GM10266 (cell line): ENCODE measurements at regions not wholly inside any gene's neighbourhood (a gene's known extent, or its start where the extent isn't known, plus 50 kb on each side); places are given as distances from the start of the nearest gene placed in this dataset.

ENCODE experiments used
- DNase-seq: peaks from one replicate; pipeline ENCODE4 v3.0.0; 2012; ENCODE audit errors: extremely low spot score
- TF ChIP-seq, protein P1 (sequence below): IDR thresholded peaks from 2 replicates; pipeline ENCODE4 v1.5.1; 2012; ENCODE audit warnings: mild to moderate bottlenecking, low read depth; ENCODE audit not compliant: control insufficient read depth, insufficient read depth; ENCODE audit errors: missing control alignments

DNA sequence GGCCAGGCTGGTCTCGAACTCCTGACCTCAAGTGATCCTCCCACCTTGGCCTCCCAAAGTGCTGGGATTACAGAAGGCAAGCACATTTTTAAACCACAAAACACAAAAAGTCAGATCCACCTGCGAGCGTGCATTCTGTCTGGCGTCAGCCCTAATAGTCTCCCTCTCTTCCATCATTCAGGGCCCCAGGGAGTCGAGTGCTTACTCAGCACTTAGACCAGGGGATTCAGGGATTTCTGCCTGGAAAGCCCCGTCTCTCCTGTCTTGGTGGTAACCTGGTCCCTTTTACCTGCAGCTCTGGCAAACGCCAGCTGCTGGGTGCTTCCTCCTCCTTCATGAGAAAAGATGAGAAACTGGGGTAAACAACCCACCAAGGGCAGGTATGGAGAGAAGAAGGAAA is 443.1 kb downstream of the SOX9 start:
- TF ChIP-seq, protein P1, sequence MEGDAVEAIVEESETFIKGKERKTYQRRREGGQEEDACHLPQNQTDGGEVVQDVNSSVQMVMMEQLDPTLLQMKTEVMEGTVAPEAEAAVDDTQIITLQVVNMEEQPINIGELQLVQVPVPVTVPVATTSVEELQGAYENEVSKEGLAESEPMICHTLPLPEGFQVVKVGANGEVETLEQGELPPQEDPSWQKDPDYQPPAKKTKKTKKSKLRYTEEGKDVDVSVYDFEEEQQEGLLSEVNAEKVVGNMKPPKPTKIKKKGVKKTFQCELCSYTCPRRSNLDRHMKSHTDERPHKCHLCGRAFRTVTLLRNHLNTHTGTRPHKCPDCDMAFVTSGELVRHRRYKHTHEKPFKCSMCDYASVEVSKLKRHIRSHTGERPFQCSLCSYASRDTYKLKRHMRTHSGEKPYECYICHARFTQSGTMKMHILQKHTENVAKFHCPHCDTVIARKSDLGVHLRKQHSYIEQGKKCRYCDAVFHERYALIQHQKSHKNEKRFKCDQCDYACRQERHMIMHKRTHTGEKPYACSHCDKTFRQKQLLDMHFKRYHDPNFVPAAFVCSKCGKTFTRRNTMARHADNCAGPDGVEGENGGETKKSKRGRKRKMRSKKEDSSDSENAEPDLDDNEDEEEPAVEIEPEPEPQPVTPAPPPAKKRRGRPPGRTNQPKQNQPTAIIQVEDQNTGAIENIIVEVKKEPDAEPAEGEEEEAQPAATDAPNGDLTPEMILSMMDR: no peak
- DNase-seq: no peak

DNA sequence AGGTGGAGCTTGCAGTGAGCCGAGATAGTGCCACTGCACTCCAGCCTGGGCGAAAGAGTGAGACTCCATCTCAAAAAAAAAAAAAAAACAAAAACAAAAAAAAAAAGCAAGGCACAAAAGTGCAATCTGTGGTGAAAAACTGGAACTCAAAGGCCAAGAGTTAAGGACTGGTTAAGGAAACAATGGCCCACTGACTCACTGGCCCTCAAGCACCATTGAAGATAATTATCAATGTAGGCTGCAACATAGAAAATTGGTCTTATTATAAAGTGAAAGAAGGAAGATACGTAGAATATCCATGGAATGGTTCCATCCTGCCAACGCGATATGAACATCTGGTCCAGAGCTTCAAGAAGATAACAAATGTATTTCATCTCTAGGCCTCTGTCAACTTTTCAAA is 444.2 kb downstream of the SOX9 start:
- TF ChIP-seq, protein P1: no peak
- DNase-seq: no peak

DNA sequence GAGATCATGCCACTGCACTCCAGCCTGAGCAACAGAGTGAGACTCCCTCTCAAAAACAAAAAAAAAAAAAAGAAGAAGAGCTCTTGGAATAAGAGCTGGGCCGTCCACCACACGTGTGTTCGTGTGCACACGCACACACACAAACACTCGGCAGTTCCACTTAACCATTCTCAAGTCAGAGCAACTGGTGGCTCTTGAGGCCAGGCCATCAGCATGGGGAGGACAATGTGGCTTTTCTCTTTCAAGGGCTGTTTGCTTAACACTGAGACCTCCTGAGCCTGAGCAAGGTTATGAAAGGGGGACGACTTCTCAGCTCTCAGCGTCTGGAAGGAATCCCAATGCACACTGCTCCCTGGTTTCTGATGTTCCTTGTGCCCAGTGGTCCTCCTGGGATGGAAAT is 444.9 kb downstream of the SOX9 start:
- DNase-seq: no peak
- TF ChIP-seq, protein P1: no peak

DNA sequence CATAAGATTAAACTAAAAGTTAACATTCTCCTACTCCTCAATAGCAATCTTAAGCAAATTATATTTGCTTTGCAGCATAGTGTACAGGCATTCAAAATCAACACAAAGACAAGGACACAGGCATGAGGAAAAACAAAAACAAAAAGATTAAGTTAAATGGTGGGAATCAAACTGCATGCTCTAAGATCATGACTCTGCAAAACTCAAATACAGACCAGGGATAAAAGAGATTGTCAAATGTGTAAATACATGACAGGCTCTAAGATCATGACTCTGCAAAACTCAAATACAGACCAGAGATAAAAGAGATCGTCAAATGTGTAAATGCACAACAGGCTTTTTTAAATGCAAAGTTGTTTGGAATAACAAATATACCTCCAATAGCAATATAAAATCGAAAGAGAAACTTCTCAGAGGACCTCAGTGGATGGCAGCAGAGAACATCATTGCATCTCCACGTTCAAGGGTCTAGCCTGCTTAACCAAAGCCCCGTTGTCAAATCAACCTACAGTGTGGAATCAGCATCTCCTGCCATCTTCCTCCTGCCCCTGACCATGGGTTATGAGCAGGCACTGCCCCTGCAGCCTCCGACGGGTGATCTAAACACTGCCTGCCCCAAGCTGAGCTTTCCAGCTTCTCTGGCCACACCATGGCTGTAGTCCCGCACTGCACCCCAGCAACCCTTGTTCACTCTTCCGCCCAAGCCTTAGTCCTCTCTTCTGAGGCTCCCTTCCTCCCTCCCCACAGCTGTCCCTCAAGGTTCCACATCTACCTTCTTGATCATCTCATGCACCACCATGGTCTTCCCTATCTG is 446.1 kb downstream of the SOX9 start:
- DNase-seq: no peak
- TF ChIP-seq, protein P1: no peak

DNA sequence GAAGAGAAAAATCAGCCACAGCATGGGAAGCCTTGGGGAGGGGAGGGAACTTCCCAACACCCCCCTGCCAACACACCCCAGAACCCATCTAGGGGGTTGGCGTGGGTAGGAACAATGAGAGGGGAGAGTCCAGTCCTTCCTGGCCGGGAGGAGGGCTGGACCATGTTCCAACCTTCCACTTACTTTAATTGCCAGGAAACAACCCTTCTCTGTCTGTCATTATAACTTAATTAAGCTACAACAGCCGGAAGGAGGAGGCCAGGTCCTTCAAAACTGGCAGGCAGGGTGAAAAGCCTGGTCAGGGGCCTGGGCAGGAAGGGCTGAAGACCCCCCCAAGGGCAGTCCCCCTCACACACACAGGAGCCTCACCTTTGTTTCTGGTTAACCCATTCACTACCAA is 447.0 kb downstream of the SOX9 start:
- TF ChIP-seq, protein P1: no peak
- no peak for DNase-seq

DNA sequence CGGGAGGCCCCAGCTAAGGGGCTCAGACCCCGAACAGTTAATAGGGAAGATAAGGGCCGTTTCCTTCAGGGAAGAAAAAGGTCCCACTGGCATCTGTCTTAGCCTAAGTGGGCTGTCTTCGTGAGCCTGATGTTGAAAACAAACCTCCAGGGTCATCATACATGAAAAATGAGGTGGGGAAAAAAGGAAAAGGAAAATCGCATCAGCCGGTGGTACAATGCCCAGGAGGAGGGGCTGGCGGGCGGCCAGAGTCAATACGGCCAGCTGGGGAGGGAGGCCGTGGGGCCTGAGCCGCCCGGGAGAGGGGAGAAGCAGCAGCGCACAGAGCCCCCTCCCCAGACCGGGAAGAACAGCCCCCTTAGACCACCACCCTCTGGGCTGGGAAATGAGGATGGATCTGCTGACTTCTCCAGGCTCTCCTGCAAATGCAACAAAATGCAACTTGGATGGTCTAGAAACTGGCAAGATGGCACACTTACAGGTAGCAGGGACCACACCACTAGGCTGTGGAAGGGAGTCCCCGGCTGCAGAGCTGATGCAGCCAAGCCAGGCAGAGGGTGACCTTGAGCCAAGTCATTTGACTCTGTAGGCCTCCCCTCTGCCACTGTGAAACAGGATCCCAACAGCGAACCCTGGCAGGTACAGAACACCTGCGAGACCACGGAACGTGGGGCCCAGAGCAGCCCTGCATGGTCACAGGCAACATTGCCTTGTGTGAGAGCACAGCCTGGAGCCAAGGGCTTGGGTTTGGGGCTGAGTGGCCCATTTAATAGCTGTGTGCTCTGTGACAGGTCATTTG is 448.5 kb downstream of the SOX9 start:
- DNase-seq: no peak
- TF ChIP-seq, protein P1: no peak
